AG10803 (cell line): ENCODE measurements at regions not wholly inside any gene's neighbourhood (a gene's known extent, or its start where the extent isn't known, plus 50 kb on each side); places are given as distances from the start of the nearest gene placed in this dataset.

Experiments used
- DNase-seq: peaks from one replicate; pipeline ENCODE4 v3.0.0; 2010; ENCODE audit warnings: low read depth
- H3K4me3 ChIP-seq: 2 replicates; pipeline ENCODE4 v1.5.1; 2011; ENCODE audit warnings: mild to moderate bottlenecking, low read length, control low read depth
- CTCF ChIP-seq: conservative IDR thresholded peaks from 2 replicates; pipeline ENCODE4 v1.5.1; 2011; ENCODE audit warnings: mild to moderate bottlenecking, low read length, control low read depth, inconsistent platforms

GRCh38 chr5:168216989-168217388 is 74.5 kb upstream of the WWC1 start:
- no peak for DNase-seq
- no peak for TF ChIP-seq CTCF
- no peak overlapping the region for H3K4me3 ChIP-seq

GRCh38 chr5:168217497-168217896 is 73.9 kb upstream of the WWC1 start:
- no peak for DNase-seq
- no peak for TF ChIP-seq CTCF
- H3K4me3 ChIP-seq = no peak overlapping the region

- no peak overlapping the region for H3K4me3 ChIP-seq
- DNase-seq = no peak
- no peak for TF ChIP-seq CTCF
These were observed 72.7 kb upstream of the WWC1 start for GRCh38 chr5:168218746-168219145.

- DNase-seq = peak; percentile 84
- no peak overlapping the region for H3K4me3 ChIP-seq
- TF ChIP-seq CTCF = peak; percentile 92
These were observed 71.7 kb upstream of the WWC1 start for GRCh38 chr5:168219515-168220410.

GRCh38 chr5:168224085-168224484 is 67.4 kb upstream of the WWC1 start:
- H3K4me3 ChIP-seq = no peak overlapping the region
- DNase-seq = no peak
- no peak for TF ChIP-seq CTCF

GRCh38 chr5:168226012-168226411 is 65.4 kb upstream of the WWC1 start:
- H3K4me3 ChIP-seq = no peak overlapping the region
- DNase-seq = no peak
- no peak for TF ChIP-seq CTCF

- TF ChIP-seq CTCF = no peak
- no peak for DNase-seq
- no peak overlapping the region for H3K4me3 ChIP-seq
These were observed 64.4 kb upstream of the WWC1 start for GRCh38 chr5:168227001-168227400.
